ENCODE measurements at regions not wholly inside any gene's neighbourhood (a gene's known extent, or its start where the extent isn't known, plus 50 kb on each side); places are given as distances from the start of the nearest gene placed in this dataset.

DNA sequence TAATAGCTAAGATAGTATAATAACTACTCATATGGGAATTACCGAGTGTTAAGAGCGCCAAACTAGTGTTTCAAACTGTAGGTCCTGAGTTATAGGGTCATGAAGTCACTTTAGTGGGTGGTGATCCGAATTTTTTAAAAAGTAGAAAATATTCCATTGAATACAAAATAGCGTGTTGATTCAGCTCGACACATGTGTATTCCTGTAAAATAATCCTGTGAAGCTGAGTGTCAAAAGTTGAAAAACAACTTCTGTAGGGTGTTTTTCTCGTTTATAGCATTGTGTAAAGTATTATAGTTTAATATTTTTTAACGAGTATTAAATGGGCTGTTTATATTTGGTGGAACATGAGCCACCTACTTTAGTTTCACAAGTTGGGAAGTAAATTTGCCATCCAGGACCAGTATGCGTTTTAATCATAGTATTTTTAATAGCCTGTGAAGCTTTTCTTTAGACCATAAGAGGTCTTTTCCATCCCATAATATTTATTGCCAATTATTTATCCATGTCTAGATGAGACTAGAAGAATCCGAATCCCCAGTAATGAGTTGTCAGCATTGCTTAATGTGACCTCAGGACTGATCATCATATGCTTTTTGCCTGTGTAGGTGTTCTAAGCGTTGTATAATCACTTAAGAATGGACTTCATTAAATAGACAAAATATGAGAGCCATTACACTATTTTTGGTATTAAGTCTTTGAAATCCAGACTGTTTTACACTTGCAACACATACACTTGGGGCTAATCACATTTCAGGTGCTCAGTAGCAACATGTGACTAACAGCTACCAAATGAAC is 84.1 kb downstream of the PTPDC1 start:
- TF ChIP-seq RAD21 (IDR thresholded peaks at IDR 0.05; ENCODE audit: low read depth) (no peak), TAF1 (IDR thresholded peaks at IDR 0.05; ENCODE audit: low read depth) (no peak)

DNA sequence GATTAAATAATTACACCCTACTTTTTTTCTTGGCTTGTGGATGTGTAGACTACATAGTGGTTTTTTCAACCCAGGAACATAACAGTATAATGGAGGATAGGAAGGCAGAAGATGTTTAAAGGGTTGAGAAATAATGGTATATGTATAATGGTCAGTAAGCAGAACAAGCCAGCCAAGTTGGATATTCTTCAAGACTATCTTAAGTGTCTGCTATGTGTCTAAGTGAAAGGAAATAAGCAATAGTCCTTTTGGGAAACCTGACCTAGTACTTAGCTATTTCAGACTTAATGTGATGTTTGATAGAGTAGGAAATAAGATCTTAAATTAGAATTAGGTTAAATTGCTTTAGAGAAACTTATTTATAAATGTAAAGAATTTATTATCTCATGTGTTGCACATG is 85.7 kb downstream of the PTPDC1 start:
- TF ChIP-seq EP300 (IDR thresholded peaks at IDR 0.05; ENCODE audit: borderline replicate concordance) (no peak), CEBPB (IDR thresholded peaks at IDR 0.05) (no peak), RAD21 (IDR thresholded peaks at IDR 0.05; ENCODE audit: low read depth) (no peak), TEAD4 (IDR thresholded peaks at IDR 0.05) (no peak), CREB1 (IDR thresholded peaks at IDR 0.05; ENCODE audit: low read depth) (no peak), EGR1 (IDR thresholded peaks at IDR 0.05) (no peak), TAF1 (IDR thresholded peaks at IDR 0.05; ENCODE audit: low read depth) (no peak), TCF12 (IDR thresholded peaks at IDR 0.05; ENCODE audit: low read depth) (no peak), FOXM1 (IDR thresholded peaks at IDR 0.05; ENCODE audit: borderline replicate concordance, low read depth) (no peak), ZBTB7A (IDR thresholded peaks at IDR 0.05; ENCODE audit: low read depth) (no peak), NFIC (IDR thresholded peaks at IDR 0.05) (no peak), YY1 (IDR thresholded peaks at IDR 0.05; ENCODE audit: low read depth) (no peak)
- TF ChIP-seq, protein P1, sequence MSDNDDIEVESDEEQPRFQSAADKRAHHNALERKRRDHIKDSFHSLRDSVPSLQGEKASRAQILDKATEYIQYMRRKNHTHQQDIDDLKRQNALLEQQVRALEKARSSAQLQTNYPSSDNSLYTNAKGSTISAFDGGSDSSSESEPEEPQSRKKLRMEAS (IDR thresholded peaks at IDR 0.05) = no peak
- TF ChIP-seq, protein P2, sequence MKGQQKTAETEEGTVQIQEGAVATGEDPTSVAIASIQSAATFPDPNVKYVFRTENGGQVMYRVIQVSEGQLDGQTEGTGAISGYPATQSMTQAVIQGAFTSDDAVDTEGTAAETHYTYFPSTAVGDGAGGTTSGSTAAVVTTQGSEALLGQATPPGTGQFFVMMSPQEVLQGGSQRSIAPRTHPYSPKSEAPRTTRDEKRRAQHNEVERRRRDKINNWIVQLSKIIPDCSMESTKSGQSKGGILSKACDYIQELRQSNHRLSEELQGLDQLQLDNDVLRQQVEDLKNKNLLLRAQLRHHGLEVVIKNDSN (IDR thresholded peaks at IDR 0.05) = no peak
- TF ChIP-seq, protein P3, sequence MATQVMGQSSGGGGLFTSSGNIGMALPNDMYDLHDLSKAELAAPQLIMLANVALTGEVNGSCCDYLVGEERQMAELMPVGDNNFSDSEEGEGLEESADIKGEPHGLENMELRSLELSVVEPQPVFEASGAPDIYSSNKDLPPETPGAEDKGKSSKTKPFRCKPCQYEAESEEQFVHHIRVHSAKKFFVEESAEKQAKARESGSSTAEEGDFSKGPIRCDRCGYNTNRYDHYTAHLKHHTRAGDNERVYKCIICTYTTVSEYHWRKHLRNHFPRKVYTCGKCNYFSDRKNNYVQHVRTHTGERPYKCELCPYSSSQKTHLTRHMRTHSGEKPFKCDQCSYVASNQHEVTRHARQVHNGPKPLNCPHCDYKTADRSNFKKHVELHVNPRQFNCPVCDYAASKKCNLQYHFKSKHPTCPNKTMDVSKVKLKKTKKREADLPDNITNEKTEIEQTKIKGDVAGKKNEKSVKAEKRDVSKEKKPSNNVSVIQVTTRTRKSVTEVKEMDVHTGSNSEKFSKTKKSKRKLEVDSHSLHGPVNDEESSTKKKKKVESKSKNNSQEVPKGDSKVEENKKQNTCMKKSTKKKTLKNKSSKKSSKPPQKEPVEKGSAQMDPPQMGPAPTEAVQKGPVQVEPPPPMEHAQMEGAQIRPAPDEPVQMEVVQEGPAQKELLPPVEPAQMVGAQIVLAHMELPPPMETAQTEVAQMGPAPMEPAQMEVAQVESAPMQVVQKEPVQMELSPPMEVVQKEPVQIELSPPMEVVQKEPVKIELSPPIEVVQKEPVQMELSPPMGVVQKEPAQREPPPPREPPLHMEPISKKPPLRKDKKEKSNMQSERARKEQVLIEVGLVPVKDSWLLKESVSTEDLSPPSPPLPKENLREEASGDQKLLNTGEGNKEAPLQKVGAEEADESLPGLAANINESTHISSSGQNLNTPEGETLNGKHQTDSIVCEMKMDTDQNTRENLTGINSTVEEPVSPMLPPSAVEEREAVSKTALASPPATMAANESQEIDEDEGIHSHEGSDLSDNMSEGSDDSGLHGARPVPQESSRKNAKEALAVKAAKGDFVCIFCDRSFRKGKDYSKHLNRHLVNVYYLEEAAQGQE (IDR thresholded peaks at IDR 0.05; ENCODE audit: low read depth) = no peak

DNA sequence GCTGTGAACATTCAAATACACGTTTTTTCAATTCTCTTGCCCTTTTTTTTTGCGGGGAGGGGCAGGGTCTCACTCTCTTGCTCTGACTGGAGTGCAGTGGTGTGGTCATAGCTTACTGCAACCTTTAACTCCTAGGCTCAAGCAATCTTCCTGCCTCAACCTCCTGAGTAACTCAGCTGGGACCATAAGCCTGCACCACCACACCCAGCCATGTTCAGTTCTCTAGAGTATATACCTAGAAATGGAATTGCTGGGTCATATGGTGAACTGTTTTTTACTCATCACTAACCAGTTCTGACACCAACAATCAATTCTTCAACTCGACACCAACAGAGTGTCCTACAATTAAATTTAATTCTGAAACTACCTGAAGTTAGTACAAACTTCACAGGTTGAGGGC is 85.5 kb upstream of the ZNF169 start:
- TF ChIP-seq NFIC (IDR thresholded peaks at IDR 0.05) (no peak), EGR1 (IDR thresholded peaks at IDR 0.05) (no peak), CREB1 (IDR thresholded peaks at IDR 0.05; ENCODE audit: low read depth) (no peak), YY1 (IDR thresholded peaks at IDR 0.05; ENCODE audit: low read depth) (no peak), EP300 (IDR thresholded peaks at IDR 0.05; ENCODE audit: borderline replicate concordance) (no peak), TAF1 (IDR thresholded peaks at IDR 0.05; ENCODE audit: low read depth) (no peak), CEBPB (IDR thresholded peaks at IDR 0.05) (no peak), ZBTB7A (IDR thresholded peaks at IDR 0.05; ENCODE audit: low read depth) (no peak), TCF12 (IDR thresholded peaks at IDR 0.05; ENCODE audit: low read depth) (no peak), FOXM1 (IDR thresholded peaks at IDR 0.05; ENCODE audit: borderline replicate concordance, low read depth) (no peak), RAD21 (IDR thresholded peaks at IDR 0.05; ENCODE audit: low read depth) (no peak)
- TF ChIP-seq, protein P3 (IDR thresholded peaks at IDR 0.05; ENCODE audit: low read depth) = no peak
- TF ChIP-seq, protein P1 (IDR thresholded peaks at IDR 0.05) = no peak
- TF ChIP-seq, protein P2 (IDR thresholded peaks at IDR 0.05) = no peak

DNA sequence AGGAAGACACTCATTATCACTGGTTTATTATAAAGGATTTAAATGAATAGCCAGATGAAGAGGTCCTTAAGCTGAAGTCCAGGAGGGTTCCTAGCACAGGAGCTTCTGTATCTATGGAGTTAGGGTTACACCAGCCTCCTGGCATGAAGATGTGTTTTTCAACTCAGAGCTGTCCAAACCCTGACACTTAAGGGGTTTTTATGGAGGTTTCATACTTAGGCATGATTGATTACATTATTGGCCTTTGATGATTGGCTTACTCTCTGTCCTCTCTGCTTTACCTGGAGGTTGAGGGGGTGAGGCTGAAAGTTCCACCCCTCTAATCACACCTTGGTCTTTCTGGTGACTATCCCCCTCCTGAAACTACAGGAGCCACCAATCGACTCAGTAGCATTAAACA is 84.9 kb upstream of the ZNF169 start:
- TF ChIP-seq, protein P2 (IDR thresholded peaks at IDR 0.05) = no peak
- TF ChIP-seq, protein P3 (IDR thresholded peaks at IDR 0.05; ENCODE audit: low read depth) = no peak
- TF ChIP-seq EGR1 (IDR thresholded peaks at IDR 0.05) (no peak), CEBPB (IDR thresholded peaks at IDR 0.05) (no peak), FOXM1 (IDR thresholded peaks at IDR 0.05; ENCODE audit: borderline replicate concordance, low read depth) (no peak), RAD21 (IDR thresholded peaks at IDR 0.05; ENCODE audit: low read depth) (no peak), TEAD4 (IDR thresholded peaks at IDR 0.05) (no peak), TAF1 (IDR thresholded peaks at IDR 0.05; ENCODE audit: low read depth) (no peak), YY1 (IDR thresholded peaks at IDR 0.05; ENCODE audit: low read depth) (no peak), TCF12 (IDR thresholded peaks at IDR 0.05; ENCODE audit: low read depth) (no peak), CREB1 (IDR thresholded peaks at IDR 0.05; ENCODE audit: low read depth) (no peak), ZBTB7A (IDR thresholded peaks at IDR 0.05; ENCODE audit: low read depth) (no peak), NFIC (IDR thresholded peaks at IDR 0.05) (no peak), EP300 (IDR thresholded peaks at IDR 0.05; ENCODE audit: borderline replicate concordance) (no peak)
- TF ChIP-seq, protein P1 (IDR thresholded peaks at IDR 0.05) = no peak

Data from Ishikawa (cell line).